GM19397 (cell line): ENCODE measurements at regions not wholly inside any gene's neighbourhood (a gene's known extent, or its start where the extent isn't known, plus 50 kb on each side); places are given as distances from the start of the nearest gene placed in this dataset.
"Not testable (repeated sequence)": the region's sequence is repeated elsewhere in the genome, so short reads cannot be mapped to it uniquely, and the experiment has no call there.

Experiments
- ATAC-seq: cut with Tn5 transposase; IDR thresholded peaks from one replicate; pipeline ENCODE4 v1.9.1; 2021; ENCODE audit warnings: mild to moderate bottlenecking, moderate library complexity; ENCODE audit not compliant: unreplicated experiment

DNA sequence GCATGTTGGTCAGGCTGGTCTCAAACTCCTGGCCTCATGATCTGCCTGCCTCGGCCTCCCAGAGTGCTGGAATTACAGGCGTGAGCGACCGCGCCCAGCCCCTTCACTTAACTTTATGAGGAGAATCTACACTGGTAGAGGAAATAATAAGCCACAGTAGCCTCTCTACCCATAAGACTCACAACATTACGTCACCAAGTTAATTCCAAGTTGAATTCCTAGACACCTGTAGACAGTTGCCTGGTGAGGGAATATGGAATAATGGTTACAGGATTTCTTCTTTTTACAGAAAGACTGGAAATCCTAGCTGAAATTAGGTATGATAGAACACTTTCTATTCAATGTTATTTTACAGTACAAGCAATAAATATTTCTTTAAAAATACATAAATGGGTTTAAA, 854.5 kb upstream of the EYS start:
- ATAC-seq, result no peak

GRCh38 chr6:66558189-66558588, 851.2 kb upstream of the EYS start:
- ATAC-seq, result no peak

DNA sequence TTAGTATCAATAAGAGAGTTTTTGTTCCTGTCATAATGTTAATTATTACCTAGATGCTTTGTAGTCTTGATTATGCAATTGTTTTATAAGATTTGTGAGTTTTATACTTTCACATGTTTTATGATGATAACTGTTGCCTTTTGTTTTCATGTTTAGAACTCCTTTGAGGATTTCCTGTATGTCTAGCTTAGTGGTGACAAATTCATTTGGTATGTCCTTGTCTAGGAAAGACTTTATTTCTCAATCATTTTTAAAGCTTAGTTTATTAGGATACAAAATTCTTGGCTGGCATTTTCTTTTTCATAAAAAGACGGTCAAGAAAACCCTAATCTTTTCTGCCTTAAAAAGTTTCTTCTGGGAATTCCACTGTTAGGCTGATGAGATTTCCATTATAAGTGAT, 849.9 kb upstream of the EYS start:
- ATAC-seq, result no peak

DNA sequence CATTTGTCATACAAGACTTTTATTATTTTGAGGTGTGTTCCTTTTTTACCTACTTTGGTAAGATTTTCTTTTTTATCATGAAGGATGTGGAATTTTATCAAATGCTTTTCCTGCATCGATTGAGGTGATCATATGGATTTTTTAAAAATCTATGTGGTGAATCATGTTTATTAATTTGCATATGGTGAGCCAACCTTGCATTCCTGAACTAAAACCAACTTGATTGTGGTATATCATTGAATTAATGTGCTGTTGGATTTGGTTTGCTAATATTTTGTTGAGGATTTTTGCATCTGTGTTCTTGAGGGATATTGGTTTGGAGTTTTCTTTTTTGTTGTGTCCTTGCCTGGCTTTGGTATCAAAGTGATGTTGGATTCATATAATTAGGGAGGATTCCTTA, 848.1 kb upstream of the EYS start:
- ATAC-seq, result no peak

- ATAC-seq, result no peak
Observed at GRCh38 chr6:66553441-66553840, 846.4 kb upstream of the EYS start.

DNA sequence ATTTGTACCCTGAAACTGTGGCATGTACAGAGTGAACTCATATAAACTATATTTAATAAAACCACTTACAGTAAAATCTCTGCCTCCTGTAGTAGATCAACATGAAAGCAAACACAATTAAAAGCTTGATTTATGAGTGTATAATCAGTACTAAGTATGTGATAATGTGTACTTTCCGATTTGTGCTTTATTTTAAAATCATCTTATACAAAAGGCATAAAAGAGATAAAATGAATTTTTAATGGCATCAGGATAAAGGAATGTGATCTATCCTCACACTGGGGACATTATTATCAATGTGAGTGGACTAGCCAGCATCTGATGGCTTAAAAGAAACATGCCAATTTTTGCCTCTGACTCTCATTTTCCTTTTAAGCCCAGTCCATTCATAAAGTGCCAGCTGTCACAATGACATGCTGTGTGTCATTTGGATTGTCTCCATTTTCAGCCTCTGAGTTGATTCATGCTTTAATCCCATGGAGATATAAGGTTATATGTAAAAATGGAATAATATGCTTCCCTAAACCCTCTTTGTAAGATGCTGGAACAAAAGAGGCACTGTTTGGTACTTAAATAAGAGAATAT, 831.6 kb upstream of the EYS start:
- ATAC-seq, result no peak

DNA sequence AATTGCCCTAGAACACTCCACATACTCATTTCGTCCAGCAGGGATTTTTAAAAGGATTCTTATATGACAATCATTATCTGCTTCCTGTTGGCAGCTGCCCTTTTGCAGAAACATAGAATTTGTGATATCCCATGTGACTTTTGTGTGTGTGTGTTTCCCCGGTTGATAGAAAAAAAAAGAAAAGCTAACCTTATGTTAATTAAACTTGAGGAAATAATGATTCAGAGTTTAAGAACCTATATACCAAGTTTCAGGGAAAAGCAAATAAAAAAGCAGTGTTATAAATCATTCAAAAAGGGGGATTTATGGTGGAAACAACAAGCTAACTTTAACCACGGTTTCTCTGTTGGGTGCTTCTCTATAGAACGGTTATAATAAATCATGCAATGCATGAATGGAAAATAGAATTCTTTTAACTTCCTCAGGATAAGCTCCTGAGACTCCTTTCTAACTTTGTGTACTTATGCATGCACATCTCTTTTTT, 826.9 kb upstream of the EYS start:
- ATAC-seq, result no peak

DNA sequence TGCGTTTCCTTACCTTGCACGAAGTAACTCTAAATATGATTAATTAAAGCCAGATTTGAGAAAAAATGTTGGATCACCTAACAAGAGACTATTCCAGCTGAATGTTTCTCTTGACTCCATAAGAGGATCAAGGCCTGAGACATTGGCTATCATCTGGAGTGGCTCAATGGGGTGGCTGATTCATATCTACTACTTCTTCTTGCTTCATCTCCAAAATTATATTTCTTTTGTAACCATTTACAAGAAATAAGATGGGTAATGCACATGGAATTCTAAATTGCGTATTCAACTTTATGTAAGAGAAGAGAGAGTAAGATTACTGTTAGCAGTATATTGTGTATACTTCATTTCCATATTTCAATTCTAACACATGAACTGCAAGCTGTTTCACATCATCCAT, 819.0 kb upstream of the EYS start:
- no peak for ATAC-seq

DNA sequence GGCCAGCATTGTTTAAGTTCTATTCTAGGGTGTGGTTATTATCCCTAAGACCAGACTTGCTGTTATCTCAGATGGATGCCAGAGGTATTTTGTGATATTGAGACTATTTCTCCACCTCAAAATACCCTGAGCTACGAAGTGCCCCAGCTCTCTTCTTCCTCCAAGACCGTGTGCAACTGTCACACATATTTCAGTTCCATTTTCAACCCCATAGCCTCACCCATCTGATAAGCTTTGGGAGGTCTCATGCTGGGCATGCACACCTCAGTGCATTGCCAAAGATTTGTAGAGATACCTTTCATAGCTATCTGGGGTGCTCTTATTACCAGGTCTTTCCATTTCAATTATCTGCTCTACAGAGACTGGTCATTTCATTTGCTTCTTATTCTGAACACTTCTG, 815.8 kb upstream of the EYS start:
- ATAC-seq, result no peak

DNA sequence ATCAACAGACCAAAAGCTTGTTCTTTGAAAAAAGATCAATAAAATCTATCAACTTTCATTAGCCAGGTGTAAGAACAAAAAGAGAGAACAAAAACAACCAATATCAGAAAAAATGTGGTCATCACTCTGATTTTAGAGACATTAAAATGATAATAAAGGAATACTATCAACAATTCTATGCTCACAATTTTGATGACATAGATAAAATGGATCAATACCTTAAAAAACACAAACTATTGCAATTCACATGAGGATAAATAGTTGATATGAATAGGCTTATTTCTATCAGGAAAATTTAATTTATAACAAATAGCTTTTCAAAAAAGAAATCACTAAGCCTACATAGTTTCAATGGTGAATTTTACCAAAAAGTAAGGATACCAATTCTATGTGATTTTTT, 809.4 kb upstream of the EYS start:
- ATAC-seq, result no peak

DNA sequence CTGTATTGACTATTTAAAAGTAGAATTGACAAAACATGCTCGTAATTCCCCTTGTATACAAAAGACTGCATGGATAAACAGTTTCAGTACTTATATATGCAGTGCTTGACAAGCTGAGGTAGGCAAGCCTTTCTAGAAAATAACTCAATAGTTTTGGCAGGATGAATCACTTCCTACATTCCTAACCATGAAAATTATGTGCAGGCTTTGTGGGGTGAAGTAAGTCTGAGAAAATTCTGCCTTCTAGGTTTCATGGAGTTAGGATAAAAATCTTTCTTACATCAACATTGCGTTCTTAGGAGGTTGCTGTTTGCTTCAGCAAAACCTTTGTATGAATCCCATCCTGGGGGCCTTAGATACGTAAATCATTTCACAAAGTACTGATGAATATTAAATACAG, 801.4 kb upstream of the EYS start:
- ATAC-seq, result no peak

DNA sequence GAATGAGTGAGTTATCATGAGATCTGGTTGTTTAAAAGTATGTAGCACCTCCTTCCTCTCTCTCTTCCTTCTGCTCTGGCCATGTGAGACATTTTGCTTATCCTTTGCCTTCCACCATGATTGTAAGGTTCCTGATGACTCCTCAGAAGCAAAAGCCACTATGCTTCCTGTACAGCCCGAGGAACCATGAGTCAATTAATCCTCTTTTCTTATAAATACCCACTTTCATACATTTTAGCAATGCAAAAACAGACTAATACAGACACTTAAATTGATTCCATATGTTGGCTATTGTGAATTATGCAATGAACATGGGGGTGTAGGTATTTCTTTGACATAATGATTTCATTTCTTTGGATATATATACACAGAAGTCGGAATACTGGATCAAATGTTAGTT, 792.8 kb upstream of the EYS start:
- no peak for ATAC-seq

- ATAC-seq, result no peak
Observed at GRCh38 chr6:66496659-66497058, 789.6 kb upstream of the EYS start.

DNA sequence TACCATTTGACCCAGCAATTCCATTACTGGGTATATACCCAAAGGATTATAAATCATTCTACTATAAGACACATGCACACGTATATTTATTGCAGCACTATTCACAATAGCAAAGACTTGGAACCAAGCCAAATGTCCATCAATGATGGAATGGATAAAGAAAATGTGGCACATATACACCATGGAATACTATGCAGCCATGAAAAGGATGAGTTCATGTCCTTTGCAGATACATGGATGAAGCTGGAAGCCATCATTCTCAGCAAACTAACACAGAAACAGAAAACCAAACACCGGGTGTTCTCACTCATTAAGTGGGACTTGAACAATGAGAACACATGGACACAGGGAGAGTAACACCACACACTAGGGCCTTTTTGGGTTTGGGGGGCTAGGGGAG, 787.6 kb upstream of the EYS start:
- not testable (repeated sequence) for ATAC-seq

GRCh38 chr6:66489269-66489987, 782.4 kb upstream of the EYS start:
- no peak for ATAC-seq

GRCh38 chr6:66481216-66481615, 774.2 kb upstream of the EYS start:
- ATAC-seq, result no peak

GRCh38 chr6:66478705-66479104, 771.7 kb upstream of the EYS start:
- ATAC-seq, result no peak

GRCh38 chr6:66435321-66435720, 728.3 kb upstream of the EYS start:
- ATAC-seq, result no peak

- ATAC-seq, result no peak
Observed at GRCh38 chr6:66429210-66429609, 722.2 kb upstream of the EYS start.

GRCh38 chr6:66423047-66423446, 716.0 kb upstream of the EYS start:
- ATAC-seq, result no peak

DNA sequence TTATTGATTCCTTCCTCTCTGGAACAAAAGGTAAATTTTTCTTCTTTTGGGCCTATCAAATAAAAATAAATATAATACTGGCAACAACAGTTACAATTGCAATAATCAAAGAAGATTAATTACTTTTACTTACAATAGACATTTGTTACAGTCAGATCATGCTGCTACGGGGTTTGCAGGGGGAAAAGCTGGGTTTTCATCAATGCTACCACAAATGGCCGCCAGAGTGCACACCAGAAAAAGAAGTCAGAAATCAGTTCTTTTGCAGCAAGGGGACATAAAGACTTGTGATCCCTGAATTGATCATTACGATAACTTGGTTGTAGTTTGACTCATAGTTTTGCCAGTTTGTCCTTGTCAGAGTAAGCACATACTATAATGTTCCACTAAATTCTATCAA, 714.5 kb upstream of the EYS start:
- no peak for ATAC-seq

DNA sequence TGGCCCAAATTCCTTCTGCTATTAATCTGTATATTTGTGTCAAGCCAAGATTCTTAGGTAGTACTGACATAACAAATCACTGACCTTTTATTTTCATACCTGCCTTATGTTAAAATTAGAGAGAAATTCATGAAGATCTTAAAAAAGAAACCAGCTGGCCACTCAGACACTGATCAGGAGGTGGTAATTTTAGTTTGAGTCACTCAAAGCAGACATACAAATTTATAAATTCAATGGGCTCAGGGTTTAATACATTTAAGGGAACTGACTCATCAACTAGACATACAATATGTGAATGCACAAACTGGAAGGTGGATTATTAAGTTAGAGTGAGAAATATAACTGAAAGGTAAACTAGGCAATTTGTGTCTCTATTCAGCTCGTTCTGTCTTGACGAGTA, 711.9 kb upstream of the EYS start:
- no peak for ATAC-seq

DNA sequence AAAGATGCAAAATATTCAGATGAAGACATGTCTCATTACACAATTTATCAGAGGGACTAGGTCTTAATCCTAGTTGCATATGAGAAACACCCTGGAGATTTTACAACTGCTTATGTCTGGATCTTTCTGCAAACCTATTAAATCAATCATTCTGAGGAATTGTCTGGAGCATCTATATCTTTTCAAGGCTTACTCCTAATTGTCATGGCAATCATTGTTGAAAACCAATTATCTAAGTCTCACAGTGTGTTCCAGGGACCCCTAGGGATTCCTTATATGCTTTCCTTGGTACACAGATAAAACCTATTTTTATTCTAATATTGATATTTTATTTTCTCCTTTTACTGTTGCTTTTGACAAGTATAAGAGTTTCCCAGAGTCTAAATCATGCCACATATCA, 696.9 kb upstream of the EYS start:
- ATAC-seq, result no peak
